ENCODE measurements at regions not wholly inside any gene's neighbourhood (a gene's known extent, or its start where the extent isn't known, plus 50 kb on each side); places are given as distances from the start of the nearest gene placed in this dataset.

- TF ChIP-seq CTCF (IDR thresholded peaks at IDR 0.05) (no peak), POLR2A (IDR thresholded peaks at IDR 0.05) (no peak)
Measured at GRCh38 chr14:41034969-41035368, 571.7 kb upstream of the LRFN5 start.
